C4-2B (cell line): ENCODE measurements at regions not wholly inside any gene's neighbourhood (a gene's known extent, or its start where the extent isn't known, plus 50 kb on each side); places are given as distances from the start of the nearest gene placed in this dataset.
"Not testable (repeated sequence)": the region's sequence is repeated elsewhere in the genome, so short reads cannot be mapped to it uniquely, and the experiment has no call there.

Experiments used
- CTCF ChIP-seq: fragments of 450-650 bp; conservative IDR thresholded peaks from 2 replicates; pipeline ENCODE4 v1.5.1; 2017; ENCODE audit warnings: mild to moderate bottlenecking
- ZFX ChIP-seq: fragments of 450-650 bp; IDR thresholded peaks from 2 replicates; pipeline ENCODE4 v1.6.1; 2017

- not testable (repeated sequence) for TF ChIP-seq CTCF, ZFX
Measured at GRCh38 chr1:145505663-145506647, 80.6 kb upstream of the NBPF20 start.
